ENCODE measurements at regions not wholly inside any gene's neighbourhood (a gene's known extent, or its start where the extent isn't known, plus 50 kb on each side); places are given as distances from the start of the nearest gene placed in this dataset.

- intact Hi-C loops (cut with DNase I, micrococcal nuclease), result no loop called here
- Histone ChIP-seq H3K36me3 (ENCODE audit: low read depth) (no peaks in the 10 kb centered on the region), H3K9me3 (no peaks in the 10 kb centered on the region), H3K4me1 (ENCODE audit: low read depth) (no peaks in the 10 kb centered on the region), H3K4me3 (no peak overlapping the region)
- TF ChIP-seq CTCF (IDR thresholded peaks at IDR 0.05), result no peak
- DNase-seq (no peak), ATAC-seq (no peak)
Measured at GRCh38 chr18:66328296-66328878, 275.5 kb downstream of the CDH19 start.

- ATAC-seq (no peak), DNase-seq (no peak)
- Histone ChIP-seq H3K4me3 (no peak overlapping the region), H3K36me3 (ENCODE audit: low read depth) (no peaks in the 10 kb centered on the region), H3K4me1 (ENCODE audit: low read depth) (no peaks in the 10 kb centered on the region), H3K9me3 (no peaks in the 10 kb centered on the region)
- TF ChIP-seq CTCF (IDR thresholded peaks at IDR 0.05), result no peak
- intact Hi-C loops (cut with DNase I, micrococcal nuclease), result no loop called here
Measured at GRCh38 chr18:66325251-66325650, 278.6 kb downstream of the CDH19 start.

GRCh38 chr18:66324616-66325015, 279.3 kb downstream of the CDH19 start:
- no peak for DNase-seq
- no peaks in the 10 kb centered on the region for H3K36me3 ChIP-seq (ENCODE audit: low read depth)
- H3K9me3 ChIP-seq, result no peaks in the 10 kb centered on the region
- intact Hi-C loops (cut with DNase I, micrococcal nuclease), result no loop called here
- no peak overlapping the region for H3K4me3 ChIP-seq
- TF ChIP-seq CTCF (IDR thresholded peaks at IDR 0.05), result no peak
- ATAC-seq, result no peak
- no peaks in the 10 kb centered on the region for H3K4me1 ChIP-seq (ENCODE audit: low read depth)

- intact Hi-C loops (cut with DNase I, micrococcal nuclease), result no loop called here
- H3K4me3 ChIP-seq, result no peak overlapping the region
- H3K4me1 ChIP-seq (ENCODE audit: low read depth), result no peaks in the 10 kb centered on the region
- TF ChIP-seq CTCF (IDR thresholded peaks at IDR 0.05), result no peak
- ATAC-seq, result no peak
- H3K36me3 ChIP-seq (ENCODE audit: low read depth), result no peaks in the 10 kb centered on the region
- DNase-seq, result no peak
- H3K9me3 ChIP-seq, result no peaks in the 10 kb centered on the region
Measured at GRCh38 chr18:66317243-66318090, 286.4 kb downstream of the CDH19 start.

GRCh38 chr18:66316701-66317100, 287.2 kb downstream of the CDH19 start:
- Histone ChIP-seq H3K4me3 (no peak overlapping the region), H3K36me3 (ENCODE audit: low read depth) (no peaks in the 10 kb centered on the region), H3K9me3 (no peaks in the 10 kb centered on the region), H3K4me1 (ENCODE audit: low read depth) (no peaks in the 10 kb centered on the region)
- intact Hi-C loops (cut with DNase I, micrococcal nuclease), result no loop called here
- ATAC-seq, result no peak
- no peak for DNase-seq
- no peak for TF ChIP-seq CTCF (IDR thresholded peaks at IDR 0.05)

All from mucosa of descending colon (tissue), 3 donors.